ENCODE measurements at regions not wholly inside any gene's neighbourhood (a gene's known extent, or its start where the extent isn't known, plus 50 kb on each side); places are given as distances from the start of the nearest gene placed in this dataset.

GRCh38 chr2:221334481-221335218, 237.5 kb downstream of the EPHA4 start:
- no peak overlapping the region for H3K27ac Mint-ChIP-seq
- DNase-seq (ENCODE audit: low spot score) (no peak), ATAC-seq (no peak)
- ChIA-PET CTCF (no interaction called here), POLR2A (no interaction called here)
- TF ChIP-seq MXD4 (CRISPR knock-in tag; IDR thresholded peaks at IDR 0.05; ENCODE audit: borderline replicate concordance): no peak
- no peak overlapping the region for H3K4me3 Mint-ChIP-seq
- H3K9me3 Mint-ChIP-seq: peaks cover 18% of the 10 kb centered on the region
- peaks cover 12% of the 10 kb centered on the region for H3K36me3 Mint-ChIP-seq
- no peaks in the 10 kb centered on the region for H3K4me1 Mint-ChIP-seq
- no peaks in the 10 kb centered on the region for H3K27me3 Mint-ChIP-seq (ENCODE audit: low read depth)

- ATAC-seq (no peak), DNase-seq (ENCODE audit: low spot score) (no peak)
- Mint-ChIP-seq H3K4me3 (no peak overlapping the region), H3K36me3 (peaks cover 12% of the 10 kb centered on the region), H3K27ac (no peak overlapping the region), H3K4me1 (no peaks in the 10 kb centered on the region), H3K9me3 (peaks cover 18% of the 10 kb centered on the region), H3K27me3 (ENCODE audit: low read depth) (no peaks in the 10 kb centered on the region)
- TF ChIP-seq STAT6 (CRISPR knock-in tag; conservative IDR thresholded peaks at IDR 0.05; ENCODE audit: low read depth): no peak
- TF ChIP-seq ZNF317 (CRISPR knock-in tag; IDR thresholded peaks at IDR 0.05; ENCODE audit: borderline replicate concordance, low read depth): no peak
- TF ChIP-seq ZSCAN18 (CRISPR knock-in tag; IDR thresholded peaks at IDR 0.05): no peak
- TF ChIP-seq, protein P1, sequence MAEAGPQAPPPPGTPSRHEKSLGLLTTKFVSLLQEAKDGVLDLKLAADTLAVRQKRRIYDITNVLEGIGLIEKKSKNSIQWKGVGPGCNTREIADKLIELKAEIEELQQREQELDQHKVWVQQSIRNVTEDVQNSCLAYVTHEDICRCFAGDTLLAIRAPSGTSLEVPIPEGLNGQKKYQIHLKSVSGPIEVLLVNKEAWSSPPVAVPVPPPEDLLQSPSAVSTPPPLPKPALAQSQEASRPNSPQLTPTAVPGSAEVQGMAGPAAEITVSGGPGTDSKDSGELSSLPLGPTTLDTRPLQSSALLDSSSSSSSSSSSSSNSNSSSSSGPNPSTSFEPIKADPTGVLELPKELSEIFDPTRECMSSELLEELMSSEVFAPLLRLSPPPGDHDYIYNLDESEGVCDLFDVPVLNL (CRISPR knock-in tag; IDR thresholded peaks at IDR 0.05; ENCODE audit: borderline replicate concordance, low read depth): no peak
- TF ChIP-seq MXD4 (CRISPR knock-in tag; IDR thresholded peaks at IDR 0.05; ENCODE audit: borderline replicate concordance): no peak
- TF ChIP-seq SP1 (CRISPR knock-in tag; conservative IDR thresholded peaks at IDR 0.05): no peak
- TF ChIP-seq ZNF138 (CRISPR knock-in tag; conservative IDR thresholded peaks at IDR 0.05): no peak
- CTCF ChIA-PET: no interaction called here
- POLR2A ChIA-PET: no interaction called here
These were observed 236.8 kb downstream of the EPHA4 start for GRCh38 chr2:221335219-221335752.

DNA sequence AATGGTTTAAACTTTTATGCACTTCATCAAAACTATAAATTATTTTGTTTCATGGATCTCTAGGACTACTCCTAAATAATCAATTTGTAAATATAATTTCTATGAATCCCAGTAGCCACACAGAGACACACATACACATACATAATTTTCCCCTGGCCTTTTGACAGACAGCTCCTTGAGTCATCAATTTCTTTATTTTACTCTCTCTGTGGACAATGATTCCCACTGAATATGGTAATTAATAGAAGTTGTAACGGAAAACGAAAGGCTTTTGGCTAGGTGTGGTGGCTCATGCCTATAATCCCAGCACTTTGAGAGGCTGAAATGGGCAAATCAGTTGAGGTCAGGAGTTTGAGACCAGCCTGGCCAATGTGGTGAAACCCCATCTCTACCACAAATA, 235.1 kb downstream of the EPHA4 start:
- H3K9me3 Mint-ChIP-seq: peaks cover 8% of the 10 kb centered on the region
- ChIA-PET POLR2A (no interaction called here), CTCF (no interaction called here)
- TF ChIP-seq NFYB (CRISPR knock-in tag; conservative IDR thresholded peaks at IDR 0.05; ENCODE audit: low read depth) (no peak), EMX1 (CRISPR knock-in tag; IDR thresholded peaks at IDR 0.05) (no peak), ATF1 (CRISPR knock-in tag; IDR thresholded peaks at IDR 0.05) (no peak), ZNF532 (CRISPR knock-in tag; IDR thresholded peaks at IDR 0.05; ENCODE audit: borderline replicate concordance) (no peak), FOXK1 (CRISPR knock-in tag; IDR thresholded peaks at IDR 0.05) (no peak), SMAD4 (CRISPR knock-in tag; IDR thresholded peaks at IDR 0.05) (no peak), ZBTB21 (CRISPR knock-in tag; IDR thresholded peaks at IDR 0.05; ENCODE audit: borderline replicate concordance) (no peak), JUN (CRISPR knock-in tag; IDR thresholded peaks at IDR 0.05) (no peak)
- TF ChIP-seq, protein P2, sequence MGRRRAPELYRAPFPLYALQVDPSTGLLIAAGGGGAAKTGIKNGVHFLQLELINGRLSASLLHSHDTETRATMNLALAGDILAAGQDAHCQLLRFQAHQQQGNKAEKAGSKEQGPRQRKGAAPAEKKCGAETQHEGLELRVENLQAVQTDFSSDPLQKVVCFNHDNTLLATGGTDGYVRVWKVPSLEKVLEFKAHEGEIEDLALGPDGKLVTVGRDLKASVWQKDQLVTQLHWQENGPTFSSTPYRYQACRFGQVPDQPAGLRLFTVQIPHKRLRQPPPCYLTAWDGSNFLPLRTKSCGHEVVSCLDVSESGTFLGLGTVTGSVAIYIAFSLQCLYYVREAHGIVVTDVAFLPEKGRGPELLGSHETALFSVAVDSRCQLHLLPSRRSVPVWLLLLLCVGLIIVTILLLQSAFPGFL (CRISPR knock-in tag; IDR thresholded peaks at IDR 0.05; ENCODE audit: borderline replicate concordance): no peak
- TF ChIP-seq, protein P3, sequence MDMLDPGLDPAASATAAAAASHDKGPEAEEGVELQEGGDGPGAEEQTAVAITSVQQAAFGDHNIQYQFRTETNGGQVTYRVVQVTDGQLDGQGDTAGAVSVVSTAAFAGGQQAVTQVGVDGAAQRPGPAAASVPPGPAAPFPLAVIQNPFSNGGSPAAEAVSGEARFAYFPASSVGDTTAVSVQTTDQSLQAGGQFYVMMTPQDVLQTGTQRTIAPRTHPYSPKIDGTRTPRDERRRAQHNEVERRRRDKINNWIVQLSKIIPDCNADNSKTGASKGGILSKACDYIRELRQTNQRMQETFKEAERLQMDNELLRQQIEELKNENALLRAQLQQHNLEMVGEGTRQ (CRISPR knock-in tag; IDR thresholded peaks at IDR 0.05): no peak
- ATAC-seq (no peak), DNase-seq (ENCODE audit: low spot score) (no peak)
- H3K36me3 Mint-ChIP-seq: peaks cover 7% of the 10 kb centered on the region
- H3K27me3 Mint-ChIP-seq (ENCODE audit: low read depth): no peaks in the 10 kb centered on the region
- H3K4me3 Mint-ChIP-seq: no peak overlapping the region
- no peaks in the 10 kb centered on the region for H3K4me1 Mint-ChIP-seq
- no peak overlapping the region for H3K27ac Mint-ChIP-seq

All from WTC11 (cell line).